Ishikawa (cell line): ENCODE measurements at regions not wholly inside any gene's neighbourhood (a gene's known extent, or its start where the extent isn't known, plus 50 kb on each side); places are given as distances from the start of the nearest gene placed in this dataset.

ENCODE experiments used
- CEBPB ChIP-seq: IDR thresholded peaks from 2 replicates; pipeline ENCODE4 v1.6.1; 2012
- CREB1 ChIP-seq: IDR thresholded peaks from 2 replicates; pipeline ENCODE4 v1.6.1; 2012; ENCODE audit warnings: low read depth
- EGR1 ChIP-seq: IDR thresholded peaks from 2 replicates; pipeline ENCODE4 v1.6.1; 2012
- EP300 ChIP-seq: IDR thresholded peaks from 2 replicates; pipeline ENCODE4 v1.6.1; 2012; ENCODE audit warnings: borderline replicate concordance
- FOXM1 ChIP-seq: IDR thresholded peaks from 2 replicates; pipeline ENCODE4 v1.6.1; 2012; ENCODE audit warnings: low read depth, borderline replicate concordance
- NFIC ChIP-seq: IDR thresholded peaks from 2 replicates; pipeline ENCODE4 v1.6.1; 2012
- RAD21 ChIP-seq: IDR thresholded peaks from 2 replicates; pipeline ENCODE4 v1.6.1; 2012; ENCODE audit warnings: low read depth
- TAF1 ChIP-seq: IDR thresholded peaks from 2 replicates; pipeline ENCODE4 v1.6.1; 2012; ENCODE audit warnings: low read depth, mild to moderate bottlenecking
- TCF12 ChIP-seq: IDR thresholded peaks from 2 replicates; pipeline ENCODE4 v1.6.1; 2012; ENCODE audit warnings: low read depth
- TEAD4 ChIP-seq: IDR thresholded peaks from 2 replicates; pipeline ENCODE4 v1.6.1; 2012
- YY1 ChIP-seq: IDR thresholded peaks from 2 replicates; pipeline ENCODE4 v1.6.1; 2012; ENCODE audit warnings: low read depth
- ZBTB7A ChIP-seq: IDR thresholded peaks from 2 replicates; pipeline ENCODE4 v1.6.1; 2012; ENCODE audit warnings: low read depth
- TF ChIP-seq, protein P1 (sequence below): IDR thresholded peaks from 2 replicates; pipeline ENCODE4 v1.6.1; 2012
- TF ChIP-seq, protein P2 (sequence below): IDR thresholded peaks from 2 replicates; pipeline ENCODE4 v1.6.1; 2012
- TF ChIP-seq, protein P3 (sequence below): IDR thresholded peaks from 2 replicates; pipeline ENCODE4 v1.6.1; 2012; ENCODE audit warnings: low read depth, mild to moderate bottlenecking

DNA sequence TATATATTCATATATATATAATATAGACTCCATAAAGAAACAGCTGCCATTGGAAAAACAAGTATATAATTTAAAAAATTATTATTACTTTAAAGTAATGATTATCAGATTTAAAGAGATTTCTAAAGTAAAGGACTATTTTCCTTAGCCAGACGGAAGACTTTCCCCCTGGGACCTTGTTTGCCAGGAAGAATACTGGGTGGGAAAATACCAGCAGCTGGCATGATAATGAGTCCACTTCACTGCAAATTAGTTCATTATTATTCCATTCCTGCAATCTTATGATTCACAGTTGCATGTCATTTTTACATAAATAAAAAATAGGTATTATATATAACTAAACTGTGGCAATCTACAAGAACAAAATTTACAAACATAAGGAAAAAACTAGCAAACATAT, 339.8 kb upstream of the CDH7 start:
- TF ChIP-seq YY1 (no peak), EGR1 (no peak), TEAD4 (no peak), CREB1 (no peak), TAF1 (no peak), RAD21 (no peak), EP300 (no peak), CEBPB (no peak), NFIC (no peak), ZBTB7A (no peak), TCF12 (no peak), FOXM1 (no peak)
- TF ChIP-seq, protein P1, sequence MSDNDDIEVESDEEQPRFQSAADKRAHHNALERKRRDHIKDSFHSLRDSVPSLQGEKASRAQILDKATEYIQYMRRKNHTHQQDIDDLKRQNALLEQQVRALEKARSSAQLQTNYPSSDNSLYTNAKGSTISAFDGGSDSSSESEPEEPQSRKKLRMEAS: no peak
- TF ChIP-seq, protein P2, sequence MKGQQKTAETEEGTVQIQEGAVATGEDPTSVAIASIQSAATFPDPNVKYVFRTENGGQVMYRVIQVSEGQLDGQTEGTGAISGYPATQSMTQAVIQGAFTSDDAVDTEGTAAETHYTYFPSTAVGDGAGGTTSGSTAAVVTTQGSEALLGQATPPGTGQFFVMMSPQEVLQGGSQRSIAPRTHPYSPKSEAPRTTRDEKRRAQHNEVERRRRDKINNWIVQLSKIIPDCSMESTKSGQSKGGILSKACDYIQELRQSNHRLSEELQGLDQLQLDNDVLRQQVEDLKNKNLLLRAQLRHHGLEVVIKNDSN: no peak
- TF ChIP-seq, protein P3, sequence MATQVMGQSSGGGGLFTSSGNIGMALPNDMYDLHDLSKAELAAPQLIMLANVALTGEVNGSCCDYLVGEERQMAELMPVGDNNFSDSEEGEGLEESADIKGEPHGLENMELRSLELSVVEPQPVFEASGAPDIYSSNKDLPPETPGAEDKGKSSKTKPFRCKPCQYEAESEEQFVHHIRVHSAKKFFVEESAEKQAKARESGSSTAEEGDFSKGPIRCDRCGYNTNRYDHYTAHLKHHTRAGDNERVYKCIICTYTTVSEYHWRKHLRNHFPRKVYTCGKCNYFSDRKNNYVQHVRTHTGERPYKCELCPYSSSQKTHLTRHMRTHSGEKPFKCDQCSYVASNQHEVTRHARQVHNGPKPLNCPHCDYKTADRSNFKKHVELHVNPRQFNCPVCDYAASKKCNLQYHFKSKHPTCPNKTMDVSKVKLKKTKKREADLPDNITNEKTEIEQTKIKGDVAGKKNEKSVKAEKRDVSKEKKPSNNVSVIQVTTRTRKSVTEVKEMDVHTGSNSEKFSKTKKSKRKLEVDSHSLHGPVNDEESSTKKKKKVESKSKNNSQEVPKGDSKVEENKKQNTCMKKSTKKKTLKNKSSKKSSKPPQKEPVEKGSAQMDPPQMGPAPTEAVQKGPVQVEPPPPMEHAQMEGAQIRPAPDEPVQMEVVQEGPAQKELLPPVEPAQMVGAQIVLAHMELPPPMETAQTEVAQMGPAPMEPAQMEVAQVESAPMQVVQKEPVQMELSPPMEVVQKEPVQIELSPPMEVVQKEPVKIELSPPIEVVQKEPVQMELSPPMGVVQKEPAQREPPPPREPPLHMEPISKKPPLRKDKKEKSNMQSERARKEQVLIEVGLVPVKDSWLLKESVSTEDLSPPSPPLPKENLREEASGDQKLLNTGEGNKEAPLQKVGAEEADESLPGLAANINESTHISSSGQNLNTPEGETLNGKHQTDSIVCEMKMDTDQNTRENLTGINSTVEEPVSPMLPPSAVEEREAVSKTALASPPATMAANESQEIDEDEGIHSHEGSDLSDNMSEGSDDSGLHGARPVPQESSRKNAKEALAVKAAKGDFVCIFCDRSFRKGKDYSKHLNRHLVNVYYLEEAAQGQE: no peak

DNA sequence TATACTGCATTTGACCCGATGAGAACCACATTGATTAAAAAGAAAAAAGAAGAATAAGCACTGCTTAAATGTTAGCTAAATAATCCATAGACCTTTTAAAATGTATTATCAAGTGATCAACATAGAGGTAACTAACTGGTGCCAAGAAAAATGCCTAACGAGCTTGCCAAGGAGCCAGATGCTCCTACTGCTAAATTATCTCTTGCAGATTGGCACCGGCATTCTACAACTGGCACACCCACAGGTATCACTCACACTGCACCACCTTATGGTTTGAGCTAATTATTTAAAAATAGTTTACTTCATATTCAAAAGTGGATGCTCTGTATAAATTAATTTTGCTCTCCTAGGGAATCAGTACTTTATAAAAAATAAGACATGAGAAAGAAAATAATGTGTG, 341.6 kb upstream of the CDH7 start:
- TF ChIP-seq EGR1 (no peak), FOXM1 (no peak), TEAD4 (no peak), NFIC (no peak), YY1 (no peak), TAF1 (no peak), TCF12 (no peak), CREB1 (no peak), RAD21 (no peak), EP300 (no peak), ZBTB7A (no peak)
- TF ChIP-seq, protein P3: no peak
- TF ChIP-seq, protein P1: no peak

DNA sequence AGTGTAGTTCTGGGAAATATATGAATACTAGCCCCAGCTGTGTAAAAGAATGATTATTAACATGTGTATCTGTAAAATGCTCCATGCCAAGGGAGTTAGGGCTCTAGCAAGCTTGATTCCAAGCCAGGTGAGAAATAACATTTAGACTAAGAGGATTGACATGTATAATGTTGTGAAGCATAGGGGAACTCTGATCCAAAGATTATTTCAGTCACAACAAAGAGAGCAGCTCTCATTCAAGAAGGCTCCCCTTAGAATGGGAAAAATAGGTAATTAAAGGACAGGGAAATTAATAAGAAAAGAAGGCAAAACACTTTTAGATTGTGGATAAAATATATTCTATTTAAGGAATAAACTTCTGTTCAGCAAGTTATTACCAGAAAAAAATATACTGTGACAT, 347.3 kb upstream of the CDH7 start:
- TF ChIP-seq YY1 (no peak), TCF12 (no peak), TEAD4 (no peak), FOXM1 (no peak), RAD21 (no peak), CREB1 (no peak), ZBTB7A (no peak), EGR1 (no peak), TAF1 (no peak), NFIC (no peak), CEBPB (no peak), EP300 (no peak)
- TF ChIP-seq, protein P1: no peak
- TF ChIP-seq, protein P3: no peak
- TF ChIP-seq, protein P2: no peak

DNA sequence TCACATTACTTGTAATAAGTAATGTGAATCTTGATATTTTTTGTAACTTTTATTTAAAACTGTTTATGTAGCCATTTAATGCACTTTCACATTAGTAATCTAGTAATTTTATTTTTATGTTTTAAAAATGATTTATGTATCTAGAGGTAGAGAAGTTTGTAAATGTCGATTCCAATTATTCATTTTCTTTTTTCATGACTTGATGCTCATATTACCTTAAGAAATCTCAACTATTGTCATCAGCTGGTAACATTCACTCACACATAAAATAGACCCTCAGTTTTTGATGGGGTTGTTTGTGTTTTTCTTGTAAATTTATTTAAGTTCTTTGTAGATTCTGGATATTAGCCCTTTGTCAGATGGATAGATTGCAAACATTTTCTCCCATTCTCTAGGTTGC, 351.7 kb upstream of the CDH7 start:
- TF ChIP-seq TEAD4: no peak
- TF ChIP-seq, protein P3: no peak
- TF ChIP-seq, protein P1: no peak
